ENCODE measurements at regions not wholly inside any gene's neighbourhood (a gene's known extent, or its start where the extent isn't known, plus 50 kb on each side); places are given as distances from the start of the nearest gene placed in this dataset.

- DNase-seq, result no peak
Observed at GRCh38 chr10:2494399-2494798, 572.9 kb upstream of the PFKP start.

GRCh38 chr10:2488446-2489005 lies 578.8 kb upstream of the PFKP start:
- no peak for DNase-seq

GRCh38 chr10:2487921-2488320 lies 579.4 kb upstream of the PFKP start:
- no peak for DNase-seq

GRCh38 chr10:2478656-2479055 lies 588.7 kb upstream of the PFKP start:
- no peak for DNase-seq

GRCh38 chr10:2476812-2477553 lies 590.4 kb upstream of the PFKP start:
- DNase-seq, result no peak

GRCh38 chr10:2476218-2476811 lies 591.0 kb upstream of the PFKP start:
- DNase-seq, result no peak

- no peak for DNase-seq
Observed at GRCh38 chr10:2475711-2476217, 591.6 kb upstream of the PFKP start.

- no peak for DNase-seq
Observed at GRCh38 chr10:2471811-2472210, 595.5 kb upstream of the PFKP start.

GRCh38 chr10:2469802-2470201 lies 597.5 kb upstream of the PFKP start:
- no peak for DNase-seq

GRCh38 chr10:2464483-2464882 lies 602.9 kb upstream of the PFKP start:
- no peak for DNase-seq

- DNase-seq, result no peak
Observed at GRCh38 chr10:2463316-2463715, 604.0 kb upstream of the PFKP start.

- no peak for DNase-seq
Observed at GRCh38 chr10:2462581-2462980, 604.8 kb upstream of the PFKP start.

- DNase-seq, result no peak
Observed at GRCh38 chr10:2460812-2461211, 606.5 kb upstream of the PFKP start.

GRCh38 chr10:2459713-2460112 lies 607.6 kb upstream of the PFKP start:
- no peak for DNase-seq

- DNase-seq, result no peak
Observed at GRCh38 chr10:2456834-2457233, 610.5 kb upstream of the PFKP start.

GRCh38 chr10:2445370-2445769 lies 622.0 kb upstream of the PFKP start:
- DNase-seq, result no peak

- DNase-seq, result no peak
Observed at GRCh38 chr10:2439983-2440382, 627.4 kb upstream of the PFKP start.

- DNase-seq, result no peak
Observed at GRCh38 chr10:2439000-2439399, 628.3 kb upstream of the PFKP start.

GRCh38 chr10:2438248-2438939 lies 629.0 kb upstream of the PFKP start:
- DNase-seq, result no peak

- DNase-seq, result no peak
Observed at GRCh38 chr10:2436933-2437332, 630.4 kb upstream of the PFKP start.

GRCh38 chr10:2431961-2432360 lies 635.4 kb upstream of the PFKP start:
- no peak for DNase-seq

- DNase-seq, result no peak
Observed at GRCh38 chr10:2427412-2427811, 639.9 kb upstream of the PFKP start.

GRCh38 chr10:2425320-2425719 lies 642.0 kb upstream of the PFKP start:
- no peak for DNase-seq

- no peak for DNase-seq
Observed at GRCh38 chr10:2414562-2414961, 652.8 kb upstream of the PFKP start.

Measured in activated T-cell treated with anti-CD3 and anti-CD28 coated beads for 4 hours (primary cell).